CD8-positive, alpha-beta memory T cell (primary cell): ENCODE measurements at regions not wholly inside any gene's neighbourhood (a gene's known extent, or its start where the extent isn't known, plus 50 kb on each side); places are given as distances from the start of the nearest gene placed in this dataset.

Experiments
- CTCF ChIA-PET: fragments of 350-600 bp; sonication (Branson Sonifier 250); formaldehyde crosslinking; loops from one replicate; lab custom pipeline; 2021; ENCODE audit warnings: antibody characterized with exemption; lab: Charles Lee
- POLR2A ChIA-PET: fragments of 350-600 bp; sonication (Branson Sonifier 250); formaldehyde crosslinking; loops from one replicate; lab custom pipeline; 2021; ENCODE audit warnings: antibody characterized with exemption; lab: Charles Lee
- DNase-seq, 5 donors: peaks; one replicate each; pipeline versions ENCODE4 v3.0.0 to v3.0.0-alpha.2; 2020 to 2022; ENCODE audit warnings: mixed read lengths in 1 of 5
- H3K27ac ChIP-seq: one replicate; pipeline ENCODE4 v1.7.0; 2013; ENCODE audit warnings: low read depth, mild to moderate bottlenecking, low read length, moderate library complexity
- H3K27me3 ChIP-seq: 2 replicates; pipeline ENCODE4 v1.7.0; 2013; ENCODE audit warnings: low read length, mild to moderate bottlenecking; ENCODE audit not compliant: insufficient read depth, poor library complexity, severe bottlenecking
- H3K36me3 ChIP-seq: 2 replicates; pipeline ENCODE4 v1.7.0; 2013; ENCODE audit warnings: mild to moderate bottlenecking, low read length, moderate library complexity; ENCODE audit not compliant: insufficient read depth
- H3K4me1 ChIP-seq: 2 replicates; pipeline ENCODE4 v1.7.0; 2013; ENCODE audit warnings: mild to moderate bottlenecking, low read length, moderate library complexity; ENCODE audit not compliant: insufficient read depth
- H3K4me3 ChIP-seq: 2 replicates; pipeline ENCODE4 v1.7.0; 2013; ENCODE audit warnings: mild to moderate bottlenecking, low read length
- H3K9me3 ChIP-seq: 2 replicates; pipeline ENCODE4 v1.7.0; 2013; ENCODE audit warnings: mild to moderate bottlenecking, low read length
- H3K27ac Mint-ChIP-seq, 8 donors: one replicate each; pipeline ENCODE4 v1.8.0; 2020 to 2021; ENCODE audit warnings: mixed read lengths in 8 of 8, mild to moderate bottlenecking in 6 of 8, inconsistent platforms in 3 of 8, moderate library complexity in 3 of 8
- H3K27me3 Mint-ChIP-seq, 2 donors: one replicate each; pipeline ENCODE4 v1.8.0; 2020 to 2021; ENCODE audit warnings: mixed read lengths in 2 of 2, mild to moderate bottlenecking in 1 of 2, moderate library complexity in 1 of 2
- H3K36me3 Mint-ChIP-seq, 3 donors: one replicate each; pipeline ENCODE4 v1.8.0; 2020 to 2021; ENCODE audit warnings: mixed read lengths in 3 of 3, inconsistent platforms in 1 of 3, mild to moderate bottlenecking in 1 of 3
- H3K4me1 Mint-ChIP-seq, 3 donors: one replicate each; pipeline ENCODE4 v1.8.0; 2020 to 2021; ENCODE audit warnings: mixed read lengths in 3 of 3, inconsistent platforms in 1 of 3, mild to moderate bottlenecking in 1 of 3
- H3K4me3 Mint-ChIP-seq, 7 donors: one replicate each; pipeline ENCODE4 v1.8.0; 2020 to 2021; ENCODE audit warnings: mixed read lengths in 7 of 7, mild to moderate bottlenecking in 6 of 7, moderate library complexity in 4 of 7, inconsistent platforms in 2 of 7
- H3K9me3 Mint-ChIP-seq, 5 donors: one replicate each; pipeline ENCODE4 v1.8.0; 2020 to 2022; ENCODE audit warnings: mixed read lengths in 5 of 5, mild to moderate bottlenecking in 3 of 5, moderate library complexity in 2 of 5, inconsistent platforms in 1 of 5

DNA sequence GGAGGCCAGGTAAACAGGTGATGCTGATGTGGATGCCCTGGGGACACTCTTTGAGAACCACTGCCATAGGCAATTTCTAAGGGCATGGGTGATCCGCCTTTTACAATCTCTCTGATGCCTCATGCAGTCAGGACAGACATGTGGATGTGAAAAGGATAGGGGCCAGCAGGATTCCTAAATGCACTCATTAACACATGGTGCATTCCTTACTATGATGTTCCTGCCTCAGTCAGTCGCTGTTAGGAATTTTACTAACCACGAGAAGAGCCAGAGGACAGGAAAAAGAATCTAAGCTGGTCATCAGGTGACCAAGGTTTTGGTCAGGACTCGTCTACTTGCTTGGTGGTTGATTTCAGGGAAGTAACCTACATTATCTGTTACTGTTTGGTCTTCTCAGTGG lies 191.0 kb downstream of the ARL4C start:
- H3K36me3 ChIP-seq = no peaks in the 10 kb centered on the region
- DNase-seq = no peak
- POLR2A ChIA-PET = no interaction called here
- Mint-ChIP-seq H3K27me3 (no peaks in the 10 kb centered on the region), H3K36me3 (no peaks in the 10 kb centered on the region), H3K27ac (peak overlapping the region in 6 of 8 donors; percentile 10 to 51 (median 30)), H3K4me1 (peaks cover 39 to 71% (median 50%) of the 10 kb centered on the region in 3 donors), H3K9me3 (no peaks in the 10 kb centered on the region), H3K4me3 (peak overlapping the region in 1 of 7 donors; percentile 36)
- no peak overlapping the region for H3K27ac ChIP-seq
- peaks cover 42% of the 10 kb centered on the region for H3K4me1 ChIP-seq
- H3K9me3 ChIP-seq = no peaks in the 10 kb centered on the region
- H3K27me3 ChIP-seq = no peaks in the 10 kb centered on the region
- no peak overlapping the region for H3K4me3 ChIP-seq
- CTCF ChIA-PET = no interaction called here

GRCh38 chr2:234304950-234305349 lies 191.9 kb downstream of the ARL4C start:
- Mint-ChIP-seq H3K4me3 (no peak overlapping the region), H3K36me3 (no peaks in the 10 kb centered on the region), H3K27me3 (no peaks in the 10 kb centered on the region), H3K4me1 (peaks cover 46 to 75% (median 55%) of the 10 kb centered on the region in 3 donors), H3K27ac (peak overlapping the region in 2 of 8 donors; percentile 51 to 73), H3K9me3 (no peaks in the 10 kb centered on the region)
- Histone ChIP-seq H3K27ac (no peak overlapping the region), H3K9me3 (no peaks in the 10 kb centered on the region), H3K36me3 (no peaks in the 10 kb centered on the region), H3K4me3 (no peak overlapping the region), H3K4me1 (peaks cover 50% of the 10 kb centered on the region), H3K27me3 (no peaks in the 10 kb centered on the region)
- CTCF ChIA-PET = no interaction called here
- POLR2A ChIA-PET = no interaction called here
- no peak for DNase-seq

DNA sequence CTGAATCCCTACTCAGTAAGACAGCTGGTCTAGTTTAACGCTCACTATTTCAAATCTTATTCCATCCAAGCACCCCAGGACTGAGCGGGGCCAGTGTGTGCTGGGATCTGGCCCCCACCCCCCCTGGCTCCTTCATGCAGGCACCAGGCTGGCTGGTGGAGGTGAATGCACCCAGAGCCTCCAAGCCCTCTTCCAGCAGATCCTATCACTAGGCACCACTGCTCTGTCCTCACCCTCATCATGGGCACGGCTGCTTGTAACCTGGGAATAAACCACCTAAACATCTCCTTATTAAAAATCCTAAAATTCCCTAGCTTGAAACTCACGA lies 194.3 kb downstream of the ARL4C start:
- CTCF ChIA-PET = interaction anchor here (0.7 to 1.1 kb wide), 2 partner anchors 14 to 181 kb away, joined by 3 to 4 read pairs; no protein-coding TSS in a partner anchor
- Histone ChIP-seq H3K9me3 (no peaks in the 10 kb centered on the region), H3K27me3 (no peaks in the 10 kb centered on the region), H3K4me3 (no peak overlapping the region), H3K36me3 (no peaks in the 10 kb centered on the region), H3K27ac (no peak overlapping the region), H3K4me1 (peaks cover 41% of the 10 kb centered on the region)
- Mint-ChIP-seq H3K36me3 (peaks cover 0 to 3% (median 0%) of the 10 kb centered on the region in 3 donors), H3K27me3 (no peaks in the 10 kb centered on the region), H3K27ac (peak overlapping the region in 2 of 8 donors; percentile 17 to 58), H3K4me1 (peaks cover 38 to 66% (median 50%) of the 10 kb centered on the region in 3 donors), H3K9me3 (no peaks in the 10 kb centered on the region), H3K4me3 (no peak overlapping the region)
- DNase-seq = no peak
- POLR2A ChIA-PET = interaction anchor here (1.1 kb wide), 1 partner anchor 19 kb away, joined by 3 read pairs; no protein-coding TSS in a partner anchor

- H3K4me3 Mint-ChIP-seq = peak overlapping the region in 2 of 7 donors; percentile 20 to 33
- H3K27ac Mint-ChIP-seq = peak overlapping the region in 7 of 8 donors; percentile 3 to 93 (median 78)
- H3K9me3 ChIP-seq = no peaks in the 10 kb centered on the region
- CTCF ChIA-PET = interaction anchor here (1.1 to 3.1 kb wide), 2 partner anchors 12 to 182 kb away, joined by 3 to 11 read pairs; no protein-coding TSS in a partner anchor
- H3K4me1 Mint-ChIP-seq = peaks cover 40 to 69% (median 53%) of the 10 kb centered on the region in 3 donors
- H3K4me3 ChIP-seq = no peak overlapping the region
- H3K36me3 Mint-ChIP-seq = peaks cover 0 to 3% (median 0%) of the 10 kb centered on the region in 3 donors
- peaks cover 52% of the 10 kb centered on the region for H3K4me1 ChIP-seq
- H3K27me3 ChIP-seq = no peaks in the 10 kb centered on the region
- no peaks in the 10 kb centered on the region for H3K27me3 Mint-ChIP-seq
- DNase-seq = peak in 1 of 5 donors; percentile 13
- H3K9me3 Mint-ChIP-seq = no peaks in the 10 kb centered on the region
- no peaks in the 10 kb centered on the region for H3K36me3 ChIP-seq
- POLR2A ChIA-PET = interaction anchor here (0.7 to 1.1 kb wide), 2 partner anchors 8 to 21 kb away, joined by 3 read pairs; no protein-coding TSS in a partner anchor
- no peak overlapping the region for H3K27ac ChIP-seq
Measured at GRCh38 chr2:234300932-234301823, 195.7 kb downstream of the ARL4C start.

DNA sequence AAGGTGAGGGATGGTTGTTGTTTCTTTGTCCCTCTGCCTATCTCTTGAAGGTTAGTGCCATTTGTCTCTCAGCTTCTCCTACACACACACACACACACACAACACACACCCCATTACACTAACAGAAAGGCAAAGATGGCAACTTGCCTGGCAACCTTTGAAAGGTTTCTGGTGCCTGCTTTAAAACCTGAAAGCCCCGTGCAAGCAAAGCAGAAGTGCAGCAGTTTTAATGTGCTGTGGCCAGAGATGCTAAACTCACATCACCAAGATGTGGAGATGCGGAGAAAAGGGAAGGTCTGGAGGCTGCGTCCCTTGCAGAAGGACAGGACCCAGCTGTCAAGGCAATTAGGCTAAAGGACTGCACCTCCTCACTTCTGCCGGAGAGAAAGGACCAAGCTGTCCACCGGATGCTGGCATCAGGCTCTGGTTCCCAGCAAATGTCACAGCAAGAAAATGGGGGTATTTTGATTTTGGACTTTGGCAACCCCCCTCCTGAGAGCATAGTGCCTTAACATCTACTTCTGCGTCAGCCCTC lies 196.4 kb downstream of the ARL4C start:
- Mint-ChIP-seq H3K4me1 (peaks cover 39 to 69% (median 56%) of the 10 kb centered on the region in 3 donors), H3K9me3 (no peaks in the 10 kb centered on the region), H3K27me3 (no peaks in the 10 kb centered on the region), H3K27ac (peak overlapping the region in 7 of 8 donors; percentile 4 to 93 (median 65)), H3K36me3 (peaks cover 0 to 3% (median 0%) of the 10 kb centered on the region in 3 donors), H3K4me3 (peak overlapping the region in 3 of 7 donors; percentile 4 to 27 (median 24))
- H3K36me3 ChIP-seq = no peaks in the 10 kb centered on the region
- H3K4me1 ChIP-seq = peaks cover 59% of the 10 kb centered on the region
- CTCF ChIA-PET = interaction anchor here (2.2 to 3.1 kb wide), 2 partner anchors 11 to 125 kb away, joined by 6 to 11 read pairs; no protein-coding TSS in a partner anchor
- no peaks in the 10 kb centered on the region for H3K9me3 ChIP-seq
- no peaks in the 10 kb centered on the region for H3K27me3 ChIP-seq
- DNase-seq = peak in 1 of 5 donors; percentile 15
- peak overlapping the region; percentile 2 for H3K4me3 ChIP-seq
- no peak overlapping the region for H3K27ac ChIP-seq
- POLR2A ChIA-PET = interaction anchor here (0.8 kb wide), 1 partner anchor 9 kb away, joined by 3 read pairs; no protein-coding TSS in a partner anchor

DNA sequence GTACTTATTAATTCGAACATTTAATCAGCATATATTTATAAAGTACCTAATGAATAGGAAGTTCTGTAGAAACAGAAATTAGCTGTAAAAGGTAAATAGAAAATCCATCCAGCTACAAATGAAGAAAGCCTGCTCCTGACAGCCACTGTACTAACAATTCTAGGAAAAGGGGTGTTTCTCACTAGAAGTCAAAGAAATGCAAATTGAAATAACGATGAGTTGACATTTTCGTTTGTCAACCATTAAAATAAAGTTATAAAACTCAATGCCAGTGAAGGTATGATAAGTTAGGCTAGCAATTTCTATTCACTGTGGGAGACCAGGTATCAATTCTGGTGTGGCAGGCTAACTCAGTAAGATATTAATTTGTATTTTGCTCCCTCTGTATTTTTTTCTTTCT lies 198.0 kb downstream of the ARL4C start:
- no peaks in the 10 kb centered on the region for H3K27me3 ChIP-seq
- no peaks in the 10 kb centered on the region for H3K9me3 ChIP-seq
- H3K4me3 Mint-ChIP-seq = no peak overlapping the region
- H3K36me3 ChIP-seq = no peaks in the 10 kb centered on the region
- no peaks in the 10 kb centered on the region for H3K9me3 Mint-ChIP-seq
- H3K27ac ChIP-seq = no peak overlapping the region
- peaks cover 74% of the 10 kb centered on the region for H3K4me1 ChIP-seq
- CTCF ChIA-PET = interaction anchor here (0.8 to 3.1 kb wide), 4 partner anchors 10 to 148 kb away, joined by 3 to 11 read pairs (median 4); no protein-coding TSS in a partner anchor
- H3K27me3 Mint-ChIP-seq = no peaks in the 10 kb centered on the region
- peaks cover 50 to 75% (median 71%) of the 10 kb centered on the region in 3 donors for H3K4me1 Mint-ChIP-seq
- H3K4me3 ChIP-seq = no peak overlapping the region
- H3K27ac Mint-ChIP-seq = peak overlapping the region in 4 of 8 donors; percentile 11 to 79 (median 50)
- DNase-seq = no peak
- POLR2A ChIA-PET = no interaction called here
- H3K36me3 Mint-ChIP-seq = peaks cover 0 to 3% (median 0%) of the 10 kb centered on the region in 3 donors

GRCh38 chr2:234296991-234297390 lies 199.9 kb downstream of the ARL4C start:
- H3K4me1 ChIP-seq = peaks cover 89% of the 10 kb centered on the region
- no peak overlapping the region for H3K4me3 ChIP-seq
- no peaks in the 10 kb centered on the region for H3K9me3 ChIP-seq
- no peak for DNase-seq
- POLR2A ChIA-PET = no interaction called here
- H3K27me3 ChIP-seq = no peaks in the 10 kb centered on the region
- no peaks in the 10 kb centered on the region for H3K36me3 ChIP-seq
- H3K27ac ChIP-seq = no peak overlapping the region
- Mint-ChIP-seq H3K36me3 (peaks cover 0 to 3% (median 0%) of the 10 kb centered on the region in 3 donors), H3K4me3 (no peak overlapping the region), H3K27me3 (no peaks in the 10 kb centered on the region), H3K9me3 (peaks cover 0 to 2% (median 0%) of the 10 kb centered on the region in 5 donors), H3K27ac (peak overlapping the region; percentile 55 to 100 (median 77)), H3K4me1 (peaks cover 65 to 85% (median 85%) of the 10 kb centered on the region in 3 donors)
- CTCF ChIA-PET = no interaction called here
